ENCODE measurements at regions not wholly inside any gene's neighbourhood (a gene's known extent, or its start where the extent isn't known, plus 50 kb on each side); places are given as distances from the start of the nearest gene placed in this dataset.

GRCh38 chr13:105139048-105139379 lies 1396.4 kb downstream of the EFNB2 start:
- no peak for DNase-seq (ENCODE audit: low read depth)

- DNase-seq (ENCODE audit: low read depth): no peak
These were observed 1399.4 kb downstream of the EFNB2 start for GRCh38 chr13:105135852-105136615.

GRCh38 chr13:105127732-105128131 lies 1407.7 kb downstream of the EFNB2 start:
- DNase-seq (ENCODE audit: low read depth): no peak

GRCh38 chr13:105121221-105121620 lies 1414.2 kb downstream of the EFNB2 start:
- DNase-seq (ENCODE audit: low read depth): no peak

GRCh38 chr13:105118426-105118985 lies 1417.0 kb downstream of the EFNB2 start:
- DNase-seq (ENCODE audit: low read depth): no peak

- no peak for DNase-seq (ENCODE audit: low read depth)
These were observed 1418.5 kb downstream of the EFNB2 start for GRCh38 chr13:105116966-105117365.

- DNase-seq (ENCODE audit: low read depth): no peak
These were observed 1422.9 kb downstream of the EFNB2 start for GRCh38 chr13:105112561-105112960.

- DNase-seq (ENCODE audit: low read depth): no peak
These were observed 1427.7 kb downstream of the EFNB2 start for GRCh38 chr13:105107781-105108180.

- DNase-seq (ENCODE audit: low read depth): no peak
These were observed 1430.0 kb downstream of the EFNB2 start for GRCh38 chr13:105105471-105105870.

- no peak for DNase-seq (ENCODE audit: low read depth)
These were observed 1437.9 kb downstream of the EFNB2 start for GRCh38 chr13:105097521-105097920.

GRCh38 chr13:105089858-105090643 lies 1445.4 kb downstream of the EFNB2 start:
- no peak for DNase-seq (ENCODE audit: low read depth)

GRCh38 chr13:105087945-105088344 lies 1447.5 kb downstream of the EFNB2 start:
- no peak for DNase-seq (ENCODE audit: low read depth)

GRCh38 chr13:105084931-105085330 lies 1450.5 kb downstream of the EFNB2 start:
- DNase-seq (ENCODE audit: low read depth): no peak

- DNase-seq (ENCODE audit: low read depth): no peak
These were observed 1451.5 kb downstream of the EFNB2 start for GRCh38 chr13:105083992-105084391.

- DNase-seq (ENCODE audit: low read depth): no peak
These were observed 1460.7 kb downstream of the EFNB2 start for GRCh38 chr13:105074755-105075154.

- DNase-seq (ENCODE audit: low read depth): no peak
These were observed 1462.4 kb downstream of the EFNB2 start for GRCh38 chr13:105073041-105073440.

GRCh38 chr13:105070452-105070851 lies 1465.0 kb downstream of the EFNB2 start:
- DNase-seq (ENCODE audit: low read depth): no peak

GRCh38 chr13:105069106-105069505 lies 1466.4 kb downstream of the EFNB2 start:
- DNase-seq (ENCODE audit: low read depth): no peak

GRCh38 chr13:105063676-105064075 lies 1471.8 kb downstream of the EFNB2 start:
- no peak for DNase-seq (ENCODE audit: low read depth)

GRCh38 chr13:105059786-105060185 lies 1475.7 kb downstream of the EFNB2 start:
- no peak for DNase-seq (ENCODE audit: low read depth)

- no peak for DNase-seq (ENCODE audit: low read depth)
These were observed 1476.9 kb downstream of the EFNB2 start for GRCh38 chr13:105058517-105058916.

GRCh38 chr13:105052711-105053110 lies 1482.8 kb downstream of the EFNB2 start:
- DNase-seq (ENCODE audit: low read depth): no peak

GRCh38 chr13:105050686-105051085 lies 1484.8 kb downstream of the EFNB2 start:
- no peak for DNase-seq (ENCODE audit: low read depth)

Data from stimulated activated CD4-positive, alpha-beta T cell treated with anti-CD3 and anti-CD28 coated beads, Interleukin-2, amount 100 ng/mL, for 4 hours (primary cell).